Activated T-helper 1 cell treated with anti-CD3 and anti-CD28 coated beads, Interleukin-12 subunit alpha, Interleukin-12 subunit beta, Interleukin-2, Interleukin-4 antibody, amounts not matched to agents 30 ng/mL and 10 ng/mL and 1 ng/mL, durations not matched to agents 14 hours and 24 hours and 36 hours (primary cell): ENCODE measurements at regions not wholly inside any gene's neighbourhood (a gene's known extent, or its start where the extent isn't known, plus 50 kb on each side); places are given as distances from the start of the nearest gene placed in this dataset.

Source experiments
- DNase-seq: peaks from one replicate; pipeline ENCODE4 v3.0.0; 2021; ENCODE audit warnings: low spot score
- H3K27ac Mint-ChIP-seq: one replicate; pipeline ENCODE4 v1.8.0; 2021; ENCODE audit warnings: mild to moderate bottlenecking, mixed read lengths
- H3K27me3 Mint-ChIP-seq: one replicate; pipeline ENCODE4 v1.8.0; 2022; ENCODE audit warnings: mild to moderate bottlenecking, moderate library complexity, mixed read lengths; ENCODE audit not compliant: insufficient read depth
- H3K36me3 Mint-ChIP-seq: one replicate; pipeline ENCODE4 v1.8.0; 2021; ENCODE audit warnings: low read depth, mixed read lengths
- H3K4me1 Mint-ChIP-seq: one replicate; pipeline ENCODE4 v1.8.0; 2021; ENCODE audit warnings: low read depth, mixed read lengths
- H3K4me3 Mint-ChIP-seq: one replicate; pipeline ENCODE4 v1.8.0; 2021; ENCODE audit warnings: mild to moderate bottlenecking, moderate library complexity, mixed read lengths
- H3K9me3 Mint-ChIP-seq: one replicate; pipeline ENCODE4 v1.8.0; 2021; ENCODE audit warnings: mixed read lengths
- intact Hi-C: fragments of 100-400 bp; cut with micrococcal nuclease; formaldehyde crosslinking; loops from one replicate; pipeline ENCODE4 v1.15.1; 2024

GRCh38 chr2:221107424-221107823 lies 464.7 kb downstream of the EPHA4 start:
- DNase-seq = no peak
- intact Hi-C loops = no loop called here
- no peaks in the 10 kb centered on the region for H3K36me3 Mint-ChIP-seq
- no peaks in the 10 kb centered on the region for H3K9me3 Mint-ChIP-seq
- peaks cover 7% of the 10 kb centered on the region for H3K4me1 Mint-ChIP-seq
- H3K27me3 Mint-ChIP-seq = peaks cover 7% of the 10 kb centered on the region
- no peak overlapping the region for H3K27ac Mint-ChIP-seq
- H3K4me3 Mint-ChIP-seq = no peak overlapping the region

- Mint-ChIP-seq H3K4me1 (no peaks in the 10 kb centered on the region), H3K27ac (no peak overlapping the region), H3K36me3 (no peaks in the 10 kb centered on the region), H3K4me3 (no peak overlapping the region), H3K27me3 (peaks cover 7% of the 10 kb centered on the region), H3K9me3 (no peaks in the 10 kb centered on the region)
- no peak for DNase-seq
- intact Hi-C loops = no loop called here
These were observed 462.6 kb downstream of the EPHA4 start for GRCh38 chr2:221109552-221109951.

- H3K4me1 Mint-ChIP-seq = no peaks in the 10 kb centered on the region
- H3K4me3 Mint-ChIP-seq = no peak overlapping the region
- no peak overlapping the region for H3K27ac Mint-ChIP-seq
- H3K27me3 Mint-ChIP-seq = peaks cover 5% of the 10 kb centered on the region
- no peak for DNase-seq
- no peaks in the 10 kb centered on the region for H3K36me3 Mint-ChIP-seq
- H3K9me3 Mint-ChIP-seq = no peaks in the 10 kb centered on the region
- intact Hi-C loops = no loop called here
These were observed 460.4 kb downstream of the EPHA4 start for GRCh38 chr2:221111739-221112138.

GRCh38 chr2:221112744-221113143 lies 459.4 kb downstream of the EPHA4 start:
- H3K4me1 Mint-ChIP-seq = no peaks in the 10 kb centered on the region
- no peaks in the 10 kb centered on the region for H3K36me3 Mint-ChIP-seq
- peaks cover 5% of the 10 kb centered on the region for H3K27me3 Mint-ChIP-seq
- no peak overlapping the region for H3K4me3 Mint-ChIP-seq
- H3K9me3 Mint-ChIP-seq = no peaks in the 10 kb centered on the region
- H3K27ac Mint-ChIP-seq = no peak overlapping the region
- intact Hi-C loops = no loop called here
- no peak for DNase-seq

- Mint-ChIP-seq H3K27ac (no peak overlapping the region), H3K27me3 (peaks cover 2% of the 10 kb centered on the region), H3K36me3 (no peaks in the 10 kb centered on the region), H3K4me1 (no peaks in the 10 kb centered on the region), H3K9me3 (no peaks in the 10 kb centered on the region), H3K4me3 (no peak overlapping the region)
- no peak for DNase-seq
- intact Hi-C loops = no loop called here
These were observed 456.2 kb downstream of the EPHA4 start for GRCh38 chr2:221115944-221116343.

- intact Hi-C loops = no loop called here
- no peak for DNase-seq
- no peaks in the 10 kb centered on the region for H3K9me3 Mint-ChIP-seq
- no peaks in the 10 kb centered on the region for H3K36me3 Mint-ChIP-seq
- H3K4me3 Mint-ChIP-seq = no peak overlapping the region
- H3K27me3 Mint-ChIP-seq = no peaks in the 10 kb centered on the region
- H3K27ac Mint-ChIP-seq = no peak overlapping the region
- no peaks in the 10 kb centered on the region for H3K4me1 Mint-ChIP-seq
These were observed 451.5 kb downstream of the EPHA4 start for GRCh38 chr2:221120643-221121042.

GRCh38 chr2:221123396-221123795 lies 448.7 kb downstream of the EPHA4 start:
- Mint-ChIP-seq H3K27me3 (peaks cover 2% of the 10 kb centered on the region), H3K4me1 (no peaks in the 10 kb centered on the region), H3K27ac (no peak overlapping the region), H3K9me3 (peaks cover 8% of the 10 kb centered on the region), H3K36me3 (no peaks in the 10 kb centered on the region), H3K4me3 (no peak overlapping the region)
- no peak for DNase-seq
- intact Hi-C loops = no loop called here

- Mint-ChIP-seq H3K9me3 (peaks cover 8% of the 10 kb centered on the region), H3K4me1 (no peaks in the 10 kb centered on the region), H3K4me3 (no peak overlapping the region), H3K27ac (no peak overlapping the region), H3K27me3 (peaks cover 2% of the 10 kb centered on the region), H3K36me3 (no peaks in the 10 kb centered on the region)
- intact Hi-C loops = no loop called here
- DNase-seq = no peak
These were observed 447.4 kb downstream of the EPHA4 start for GRCh38 chr2:221124532-221125240.

GRCh38 chr2:221125691-221126090 lies 446.4 kb downstream of the EPHA4 start:
- no peak overlapping the region for H3K27ac Mint-ChIP-seq
- H3K36me3 Mint-ChIP-seq = no peaks in the 10 kb centered on the region
- H3K4me3 Mint-ChIP-seq = no peak overlapping the region
- intact Hi-C loops = no loop called here
- no peak for DNase-seq
- peaks cover 2% of the 10 kb centered on the region for H3K27me3 Mint-ChIP-seq
- peaks cover 8% of the 10 kb centered on the region for H3K9me3 Mint-ChIP-seq
- no peaks in the 10 kb centered on the region for H3K4me1 Mint-ChIP-seq

GRCh38 chr2:221129657-221130056 lies 442.4 kb downstream of the EPHA4 start:
- intact Hi-C loops = loop anchor here (10.0 kb wide), 1 partner anchor 445 kb away; the partner anchor contains the start of gene EPHA4
- no peak for DNase-seq
- H3K9me3 Mint-ChIP-seq = peaks cover 8% of the 10 kb centered on the region
- peaks cover 2% of the 10 kb centered on the region for H3K27me3 Mint-ChIP-seq
- no peak overlapping the region for H3K27ac Mint-ChIP-seq
- no peaks in the 10 kb centered on the region for H3K4me1 Mint-ChIP-seq
- H3K4me3 Mint-ChIP-seq = no peak overlapping the region
- H3K36me3 Mint-ChIP-seq = no peaks in the 10 kb centered on the region

GRCh38 chr2:221130431-221130830 lies 441.7 kb downstream of the EPHA4 start:
- DNase-seq = no peak
- H3K36me3 Mint-ChIP-seq = no peaks in the 10 kb centered on the region
- no peaks in the 10 kb centered on the region for H3K4me1 Mint-ChIP-seq
- H3K4me3 Mint-ChIP-seq = no peak overlapping the region
- peaks cover 2% of the 10 kb centered on the region for H3K27me3 Mint-ChIP-seq
- H3K27ac Mint-ChIP-seq = no peak overlapping the region
- H3K9me3 Mint-ChIP-seq = peaks cover 8% of the 10 kb centered on the region
- intact Hi-C loops = loop anchor here (10.0 kb wide), 1 partner anchor 444 kb away; the partner anchor contains the start of gene EPHA4

GRCh38 chr2:221133941-221134340 lies 438.2 kb downstream of the EPHA4 start:
- no peak for DNase-seq
- no peaks in the 10 kb centered on the region for H3K4me1 Mint-ChIP-seq
- intact Hi-C loops = loop anchor here (10.0 kb wide), 1 partner anchor 441 kb away; the partner anchor contains the start of gene EPHA4
- no peak overlapping the region for H3K27ac Mint-ChIP-seq
- H3K4me3 Mint-ChIP-seq = no peak overlapping the region
- H3K36me3 Mint-ChIP-seq = no peaks in the 10 kb centered on the region
- no peaks in the 10 kb centered on the region for H3K9me3 Mint-ChIP-seq
- peaks cover 2% of the 10 kb centered on the region for H3K27me3 Mint-ChIP-seq

GRCh38 chr2:221134718-221135117 lies 437.4 kb downstream of the EPHA4 start:
- Mint-ChIP-seq H3K36me3 (no peaks in the 10 kb centered on the region), H3K27ac (no peak overlapping the region), H3K27me3 (peaks cover 2% of the 10 kb centered on the region), H3K9me3 (no peaks in the 10 kb centered on the region), H3K4me1 (no peaks in the 10 kb centered on the region), H3K4me3 (no peak overlapping the region)
- DNase-seq = no peak
- intact Hi-C loops = loop anchor here (10.0 kb wide), 1 partner anchor 440 kb away; the partner anchor contains the start of gene EPHA4
